ENCODE measurements at regions not wholly inside any gene's neighbourhood (a gene's known extent, or its start where the extent isn't known, plus 50 kb on each side); places are given as distances from the start of the nearest gene placed in this dataset.

DNA sequence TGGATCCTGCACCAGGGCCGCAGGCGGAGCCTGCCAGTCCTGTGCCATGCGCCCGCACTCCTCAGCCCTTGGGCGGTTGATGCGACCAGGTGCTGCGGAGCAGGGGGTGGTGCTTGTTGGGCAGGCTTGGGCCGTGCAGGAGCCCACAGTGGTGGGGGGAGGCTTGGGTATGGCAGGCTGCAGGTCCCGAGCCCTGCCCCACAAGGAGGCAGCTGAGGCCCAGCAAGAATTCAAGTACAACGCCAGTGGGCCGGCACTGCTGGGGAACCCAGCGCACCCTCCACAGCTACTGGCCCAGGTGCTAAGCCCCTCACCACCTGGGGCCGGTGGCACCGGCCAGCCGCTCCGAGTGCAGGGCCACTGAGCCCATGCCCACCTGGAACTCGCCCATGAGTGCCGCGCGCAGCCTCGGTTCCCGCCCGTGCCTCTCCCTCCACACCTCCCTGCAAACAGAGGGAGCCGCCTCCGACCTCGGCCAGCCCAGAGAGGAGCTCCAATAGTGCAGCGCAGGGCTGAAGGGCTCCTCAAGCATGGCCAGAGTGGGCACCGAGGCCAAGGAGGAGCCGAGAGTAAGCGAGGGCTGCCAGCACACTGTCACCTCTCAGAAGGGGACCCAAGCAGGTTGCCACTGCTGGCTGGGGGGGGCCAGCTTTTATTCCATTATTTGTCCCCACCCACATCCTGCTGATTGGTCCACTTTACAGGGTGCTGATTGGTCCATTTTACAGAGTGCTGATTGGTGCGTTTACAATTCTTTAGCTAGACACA, 339.0 kb upstream of the KLF3 start:
- H3K4me3 ChIP-seq, result no peak overlapping the region
- TF ChIP-seq, protein P1, sequence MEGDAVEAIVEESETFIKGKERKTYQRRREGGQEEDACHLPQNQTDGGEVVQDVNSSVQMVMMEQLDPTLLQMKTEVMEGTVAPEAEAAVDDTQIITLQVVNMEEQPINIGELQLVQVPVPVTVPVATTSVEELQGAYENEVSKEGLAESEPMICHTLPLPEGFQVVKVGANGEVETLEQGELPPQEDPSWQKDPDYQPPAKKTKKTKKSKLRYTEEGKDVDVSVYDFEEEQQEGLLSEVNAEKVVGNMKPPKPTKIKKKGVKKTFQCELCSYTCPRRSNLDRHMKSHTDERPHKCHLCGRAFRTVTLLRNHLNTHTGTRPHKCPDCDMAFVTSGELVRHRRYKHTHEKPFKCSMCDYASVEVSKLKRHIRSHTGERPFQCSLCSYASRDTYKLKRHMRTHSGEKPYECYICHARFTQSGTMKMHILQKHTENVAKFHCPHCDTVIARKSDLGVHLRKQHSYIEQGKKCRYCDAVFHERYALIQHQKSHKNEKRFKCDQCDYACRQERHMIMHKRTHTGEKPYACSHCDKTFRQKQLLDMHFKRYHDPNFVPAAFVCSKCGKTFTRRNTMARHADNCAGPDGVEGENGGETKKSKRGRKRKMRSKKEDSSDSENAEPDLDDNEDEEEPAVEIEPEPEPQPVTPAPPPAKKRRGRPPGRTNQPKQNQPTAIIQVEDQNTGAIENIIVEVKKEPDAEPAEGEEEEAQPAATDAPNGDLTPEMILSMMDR (IDR thresholded peaks at IDR 0.05), result no peak
- no peaks in the 10 kb centered on the region for H3K36me3 ChIP-seq
- H3K4me1 ChIP-seq (ENCODE audit: control insufficient read depth in 1 of 2, low read depth in 2 of 2), result peaks cover 4 to 12% of the 10 kb centered on the region in 2 donors
- no peak for ATAC-seq (ENCODE audit: insufficient number of reproducible peaks, low FRiP score, low read depth)
- DNase-seq (ENCODE audit: low spot score), result no peak
- H3K27ac ChIP-seq, result no peak overlapping the region
- no peaks in the 10 kb centered on the region for H3K9me3 ChIP-seq
- H3K27me3 ChIP-seq (replicated peaks; ENCODE audit: insufficient read depth), result no peaks in the 10 kb centered on the region

DNA sequence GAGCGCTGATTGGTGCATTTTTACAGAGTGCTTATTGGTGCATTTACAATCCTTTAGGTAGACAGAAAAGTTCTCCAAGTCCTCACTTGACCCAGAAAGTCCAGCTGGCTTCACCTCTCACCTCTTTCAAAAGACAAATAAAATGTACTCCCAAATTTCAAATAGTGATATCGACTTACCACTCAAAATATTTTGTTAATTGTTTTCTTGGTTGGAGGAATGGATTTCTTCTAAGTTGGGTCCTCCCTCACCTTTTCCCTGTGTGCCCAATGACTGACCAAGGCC, 338.4 kb upstream of the KLF3 start:
- TF ChIP-seq, protein P1 (IDR thresholded peaks at IDR 0.05), result no peak
- Histone ChIP-seq H3K4me1 (ENCODE audit: control insufficient read depth in 1 of 2, low read depth in 2 of 2) (peaks cover 0 to 7% of the 10 kb centered on the region in 2 donors), H3K27ac (no peak overlapping the region), H3K9me3 (no peaks in the 10 kb centered on the region), H3K36me3 (no peaks in the 10 kb centered on the region), H3K4me3 (no peak overlapping the region), H3K27me3 (replicated peaks; ENCODE audit: insufficient read depth) (no peaks in the 10 kb centered on the region)
- DNase-seq (ENCODE audit: low spot score) (no peak), ATAC-seq (ENCODE audit: insufficient number of reproducible peaks, low FRiP score, low read depth) (no peak)

DNA sequence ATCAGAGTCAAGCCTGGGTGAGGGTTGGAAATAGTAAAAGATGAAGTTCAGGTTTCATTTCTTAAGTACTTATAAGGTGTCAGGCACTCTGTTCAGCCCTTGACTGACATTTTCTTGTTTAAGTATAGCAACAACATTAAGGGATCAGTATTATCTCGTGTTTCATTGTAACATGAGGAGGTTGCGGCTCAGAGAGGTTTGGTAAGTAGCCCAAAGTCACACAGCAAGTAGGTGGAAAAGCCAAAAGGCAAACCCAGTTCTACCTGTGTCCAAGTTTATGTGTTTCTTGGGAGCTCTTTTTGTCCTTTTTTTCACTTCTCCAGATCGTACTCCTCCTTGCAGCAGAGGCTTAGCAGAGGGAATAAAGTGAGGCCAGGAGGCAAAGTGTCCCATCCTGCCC, 337.5 kb upstream of the KLF3 start:
- H3K27me3 ChIP-seq (replicated peaks; ENCODE audit: insufficient read depth), result no peaks in the 10 kb centered on the region
- H3K4me3 ChIP-seq, result no peak overlapping the region
- H3K36me3 ChIP-seq, result no peaks in the 10 kb centered on the region
- DNase-seq (ENCODE audit: low spot score), result no peak
- peaks cover 0 to 7% of the 10 kb centered on the region in 2 donors for H3K4me1 ChIP-seq (ENCODE audit: control insufficient read depth in 1 of 2, low read depth in 2 of 2)
- H3K27ac ChIP-seq, result no peak overlapping the region
- no peaks in the 10 kb centered on the region for H3K9me3 ChIP-seq
- TF ChIP-seq, protein P1 (IDR thresholded peaks at IDR 0.05), result no peak
- ATAC-seq (ENCODE audit: insufficient number of reproducible peaks, low FRiP score, low read depth), result no peak

DNA sequence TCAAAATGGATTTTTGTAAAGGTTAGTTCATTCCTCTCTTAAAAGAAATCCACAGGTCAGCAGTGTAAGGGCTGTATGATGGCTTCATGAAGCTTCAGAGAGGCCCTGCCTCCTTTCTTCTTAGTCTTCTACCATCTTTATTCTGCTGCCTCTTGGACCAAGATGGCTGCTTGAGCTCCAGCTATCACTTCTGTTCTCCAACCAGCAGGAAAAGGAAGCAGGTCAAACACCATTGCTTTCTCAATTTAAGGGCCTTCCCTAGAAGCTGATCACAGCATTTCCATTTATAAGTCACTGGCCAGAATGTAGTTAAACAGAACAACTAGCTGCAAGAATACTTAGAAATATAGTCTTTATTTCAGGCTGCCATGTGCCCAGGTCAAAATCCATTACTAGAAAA, 336.8 kb upstream of the KLF3 start:
- H3K9me3 ChIP-seq, result no peaks in the 10 kb centered on the region
- no peak for DNase-seq (ENCODE audit: low spot score)
- no peak for ATAC-seq (ENCODE audit: insufficient number of reproducible peaks, low FRiP score, low read depth)
- peaks cover 0 to 7% of the 10 kb centered on the region in 2 donors for H3K4me1 ChIP-seq (ENCODE audit: control insufficient read depth in 1 of 2, low read depth in 2 of 2)
- no peaks in the 10 kb centered on the region for H3K27me3 ChIP-seq (replicated peaks; ENCODE audit: insufficient read depth)
- no peak overlapping the region for H3K27ac ChIP-seq
- TF ChIP-seq, protein P1 (IDR thresholded peaks at IDR 0.05), result no peak
- no peak overlapping the region for H3K4me3 ChIP-seq
- H3K36me3 ChIP-seq, result no peaks in the 10 kb centered on the region

DNA sequence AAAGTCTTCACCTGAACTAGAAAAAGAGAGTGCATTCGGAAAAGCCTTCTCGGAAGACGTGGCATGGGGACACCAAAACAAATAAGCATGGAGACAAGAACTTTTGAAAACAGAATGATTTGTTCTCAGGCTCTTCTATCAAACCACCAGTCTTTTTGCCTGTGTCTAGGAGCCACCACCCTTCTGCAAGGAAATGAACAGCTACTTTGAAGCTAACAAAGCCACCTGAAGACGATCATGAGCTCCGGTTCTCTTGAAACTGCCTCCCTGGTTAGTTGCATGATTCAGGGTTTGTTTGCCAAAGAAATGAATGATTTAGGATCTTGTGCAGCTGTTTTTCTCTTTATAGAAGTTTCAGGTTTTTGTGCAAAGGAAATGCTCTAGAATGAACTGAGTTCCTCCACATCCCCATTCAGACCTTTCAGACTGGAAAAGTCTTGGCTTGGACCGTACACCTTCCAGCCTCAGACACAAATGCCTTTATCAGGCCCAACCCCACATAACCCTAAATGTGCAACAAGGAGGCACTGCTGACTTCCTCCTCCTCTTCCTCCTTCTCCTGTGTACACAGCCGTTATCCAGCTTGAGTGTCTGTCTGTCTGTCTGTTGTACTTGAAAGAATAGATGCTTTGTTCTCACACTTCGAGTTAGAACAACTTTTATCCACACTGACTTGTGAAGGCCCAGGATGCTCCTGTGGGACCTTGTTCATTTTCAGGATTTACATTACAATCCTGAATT, 334.8 kb upstream of the KLF3 start:
- Histone ChIP-seq H3K36me3 (no peaks in the 10 kb centered on the region), H3K27ac (no peak overlapping the region), H3K9me3 (no peaks in the 10 kb centered on the region), H3K4me3 (no peak overlapping the region), H3K27me3 (replicated peaks; ENCODE audit: insufficient read depth) (no peaks in the 10 kb centered on the region), H3K4me1 (ENCODE audit: control insufficient read depth in 1 of 2, low read depth in 2 of 2) (no peaks in the 10 kb centered on the region)
- DNase-seq (ENCODE audit: low spot score), result no peak
- TF ChIP-seq, protein P1 (IDR thresholded peaks at IDR 0.05), result no peak
- no peak for ATAC-seq (ENCODE audit: insufficient number of reproducible peaks, low FRiP score, low read depth)
